OCI-LY1 (cell line): ENCODE measurements at regions not wholly inside any gene's neighbourhood (a gene's known extent, or its start where the extent isn't known, plus 50 kb on each side); places are given as distances from the start of the nearest gene placed in this dataset.

ENCODE experiments used
- CTCF ChIP-seq: fragments of 200-600 bp; sonication (generic), shearing (Covaris generic); IDR thresholded peaks from 2 replicates; pipeline ENCODE4 v1.5.1; 2017; ENCODE audit warnings: mild to moderate bottlenecking, antibody characterized with exemption, low read length, moderate library complexity, mixed read lengths
- EZH2 ChIP-seq: fragments of 200-600 bp; sonication (generic), shearing (Covaris generic); IDR thresholded peaks from 2 replicates; pipeline ENCODE4 v1.8.0; 2017; ENCODE audit warnings: borderline replicate concordance, mixed run types, mild to moderate bottlenecking, antibody characterized with exemption, low read length, moderate library complexity, mixed read lengths

GRCh38 chr2:41283079-41283775 is 764.6 kb upstream of the PKDCC start:
- TF ChIP-seq CTCF (no peak), EZH2 (no peak)
